HepG2 (cell line): ENCODE measurements at regions not wholly inside any gene's neighbourhood (a gene's known extent, or its start where the extent isn't known, plus 50 kb on each side); places are given as distances from the start of the nearest gene placed in this dataset.

Source experiments
- ATAC-seq: fragments of 200-7000 bp; cut with Tn5 transposase; 3 replicates; pipeline ENCODE4 v1.9.1; 2020; ENCODE audit warnings: mild to moderate bottlenecking, moderate library complexity
- BruUV-seq: library from RNA; stranded (reverse); fragments of 400-500 nt; replicated peaks from 2 replicates; lab custom pipeline; 2021; lab: Mats Ljungman, UMichigan
- CTCF ChIA-PET: fragments of 300-600 bp; formaldehyde crosslinking; extraction: SDS; loops from one replicate; lab custom pipeline; 2021; ENCODE audit warnings: low total read pairs, inconsistent platforms, low intra/inter-chr PET ratio; lab: Yijun Ruan, JAX
- POLR2A ChIA-PET: fragments of 350-600 bp; sonication (Branson Sonifier 250); formaldehyde crosslinking; loops from one replicate; lab custom pipeline; 2020; ENCODE audit warnings: antibody characterized with exemption, inconsistent platforms; lab: Yijun Ruan, JAX
- DNase-seq: peaks from one replicate; pipeline ENCODE4 v3.0.0-alpha.2; 2015; ENCODE audit warnings: low spot score
- FAIRE-seq: peaks from 3 replicates; lab custom pipeline; 2011; peaks lifted over from hg19 to GRCh38; lab: Jason Lieb, UNC
- H2AFZ ChIP-seq: one replicate; pipeline ENCODE4 v1.6.1; 2011; ENCODE audit warnings: low read length, inconsistent platforms
- H3K27ac ChIP-seq: fragments of 300-600 bp; 3 replicates; pipeline ENCODE4 v1.8.0; 2011; ENCODE audit warnings: mixed run types, mild to moderate bottlenecking, mixed read lengths, low read length, inconsistent platforms; ENCODE audit not compliant: insufficient read depth; ENCODE audit errors: extremely low read length
- H3K27me3 ChIP-seq, 2 experiments: fragments of 200-600 bp in 1 of 2; 2 replicates in 1 of 2; 3 replicates in 1 of 2; pipeline versions ENCODE4 v1.6.0 to v1.8.0; 2011; ENCODE audit warnings: low read length in 2 of 2, mild to moderate bottlenecking in 2 of 2, moderate library complexity in 2 of 2, inconsistent platforms in 1 of 2; ENCODE audit not compliant: insufficient read depth in 2 of 2, control insufficient read depth in 1 of 2
- H3K36me3 ChIP-seq, 2 experiments: fragments of 200-600 bp in 1 of 2; replicated peaks in 1 of 2; 2 replicates in 1 of 2; 3 replicates in 1 of 2; pipeline versions ENCODE4 v1.5.1 to v1.8.0; 2011; ENCODE audit warnings: low read length in 2 of 2, inconsistent platforms in 1 of 2; ENCODE audit not compliant: insufficient read depth in 2 of 2, control insufficient read depth in 1 of 2
- H3K4me1 ChIP-seq: 2 replicates; pipeline ENCODE4 v1.5.1; 2012; ENCODE audit warnings: low read length, inconsistent platforms; ENCODE audit not compliant: insufficient read depth
- H3K4me2 ChIP-seq: 2 replicates; pipeline ENCODE4 v1.6.0; 2011; ENCODE audit warnings: low read depth, low read length, inconsistent platforms
- H3K4me3 ChIP-seq, 3 experiments: fragments of 200-600 bp in 1 of 3; sonication (generic), shearing (Covaris generic) in 1 of 3; replicated peaks in 1 of 3; 2 replicates each; pipeline ENCODE4 v1.5.1; 2011 to 2016; ENCODE audit warnings: low read length in 3 of 3, inconsistent platforms in 2 of 3, low read depth in 2 of 3, mild to moderate bottlenecking in 2 of 3, control low read depth in 1 of 3, mixed read lengths in 1 of 3; ENCODE audit not compliant: insufficient read depth in 1 of 3
- H3K79me2 ChIP-seq: one replicate; pipeline ENCODE4 v1.6.1; 2011; ENCODE audit warnings: low read length, inconsistent platforms; ENCODE audit not compliant: insufficient read depth
- H3K9ac ChIP-seq: 2 replicates; pipeline ENCODE4 v1.6.0; 2011; ENCODE audit warnings: mild to moderate bottlenecking, low read depth, low read length, inconsistent platforms; ENCODE audit not compliant: insufficient read depth
- H3K9me3 ChIP-seq: 2 replicates; pipeline ENCODE4 v1.5.1; 2012; ENCODE audit warnings: mild to moderate bottlenecking, low read length
- H4K20me1 ChIP-seq: 2 replicates; pipeline ENCODE4 v1.6.0; 2011; ENCODE audit warnings: inconsistent platforms, mild to moderate bottlenecking, low read length, moderate library complexity; ENCODE audit not compliant: insufficient read depth
- ATM ChIP-seq: fragments of 450-650 bp; IDR thresholded peaks from 2 replicates; pipeline ENCODE4 v1.7.1; 2017; ENCODE audit warnings: mild to moderate bottlenecking, borderline replicate concordance
- NFE2L2 ChIP-seq: fragments of 150-350 bp; IDR thresholded peaks from 2 replicates; pipeline ENCODE4 v1.6.1; 2014; ENCODE audit warnings: low read length
- SMAD3 ChIP-seq: sonication (generic); formaldehyde crosslinking; IDR thresholded peaks from 2 replicates; pipeline ENCODE4 v1.4.0; 2020; ENCODE audit warnings: missing genetic modification reagents
- ZFP41 ChIP-seq: sonication (generic); formaldehyde crosslinking; IDR thresholded peaks from 2 replicates; pipeline ENCODE4 v1.4.0; 2020; ENCODE audit warnings: mild to moderate bottlenecking, missing genetic modification reagents, borderline replicate concordance
- ZNF281 ChIP-seq: sonication (generic); formaldehyde crosslinking; IDR thresholded peaks from 2 replicates; pipeline ENCODE4 v1.4.0; 2020; ENCODE audit warnings: missing genetic modification reagents, borderline replicate concordance
- ZNF407 ChIP-seq: sonication (generic); formaldehyde crosslinking; IDR thresholded peaks from one replicate; pipeline ENCODE4 v1.5.1; 2020; ENCODE audit warnings: mild to moderate bottlenecking, missing genetic modification reagents; ENCODE audit errors: not compliant biosample characterization
- ZNF772 ChIP-seq: sonication (generic); formaldehyde crosslinking; IDR thresholded peaks from 2 replicates; pipeline ENCODE4 v1.5.0; 2020; ENCODE audit warnings: mild to moderate bottlenecking, missing genetic modification reagents
- ZNF891 ChIP-seq: sonication (generic); formaldehyde crosslinking; IDR thresholded peaks from 2 replicates; pipeline ENCODE4 v1.5.0; 2020; ENCODE audit warnings: mild to moderate bottlenecking, missing genetic modification reagents
- ZSCAN30 ChIP-seq: sonication (generic); formaldehyde crosslinking; IDR thresholded peaks from 2 replicates; pipeline ENCODE4 v1.5.0; 2020; ENCODE audit warnings: mild to moderate bottlenecking, missing genetic modification reagents
- WGBS: methylation state at CpG from one replicate; pipeline ENCODE4 v1.1.6; 2017; ENCODE audit warnings: low lambda C conversion rate; 5-methylcytosine and 5-hydroxymethylcytosine counted together
- in situ Hi-C: cut with HindIII; loops from 2 replicates; pipeline ENCODE4 v1.10.0; 2017; ENCODE audit warnings: low pct_unique_long_range_greater_than_20kb; ENCODE audit not compliant: extremely low pct_ligation_motif_present
- intact Hi-C: fragments of 100-400 bp; cut with micrococcal nuclease; formaldehyde crosslinking; loops from one replicate; pipeline ENCODE4 v1.10.0; 2022; ENCODE audit not compliant: unreplicated experiment

GRCh38 chr5:39942606-39943005, 517.8 kb upstream of the DAB2 start:
- FAIRE-seq, result no peak
- BruUV-seq, result no TSS peak
- H2AFZ ChIP-seq, result no peak overlapping the region
- no peak for TF ChIP-seq ZNF891
- intact Hi-C loops, result no loop called here
- no peak overlapping the region for H3K4me3 ChIP-seq
- in situ Hi-C loops, result no loop called here
- 76% methylated on average over 1 of the region's 1 CpG for WGBS
- H3K9ac ChIP-seq, result no peak overlapping the region
- no peaks in the 10 kb centered on the region for H3K4me1 ChIP-seq
- no peak overlapping the region for H3K4me2 ChIP-seq
- H3K36me3 ChIP-seq, result no peaks in the 10 kb centered on the region
- H3K79me2 ChIP-seq, result no peaks in the 10 kb centered on the region
- H3K27me3 ChIP-seq, result no peaks in the 10 kb centered on the region
- ChIA-PET CTCF (no interaction called here), POLR2A (no interaction called here)
- no peak for ATAC-seq
- H3K9me3 ChIP-seq, result no peaks in the 10 kb centered on the region
- no peaks in the 10 kb centered on the region for H4K20me1 ChIP-seq
- no peak overlapping the region for H3K27ac ChIP-seq
- DNase-seq, result no peak

GRCh38 chr5:39941416-39941815, 516.6 kb upstream of the DAB2 start:
- Histone ChIP-seq H3K79me2 (no peaks in the 10 kb centered on the region), H3K9ac (no peak overlapping the region), H3K4me2 (no peak overlapping the region), H4K20me1 (no peaks in the 10 kb centered on the region), H3K27me3 (no peaks in the 10 kb centered on the region), H3K9me3 (no peaks in the 10 kb centered on the region), H3K27ac (no peak overlapping the region), H3K36me3 (no peaks in the 10 kb centered on the region), H2AFZ (no peak overlapping the region), H3K4me1 (no peaks in the 10 kb centered on the region), H3K4me3 (no peak overlapping the region)
- ATAC-seq (no peak), FAIRE-seq (no peak), DNase-seq (no peak)
- in situ Hi-C loops (no loop called here), intact Hi-C loops (no loop called here)
- no TSS peak for BruUV-seq
- 1% methylated on average over 2 of the region's 2 CpGs for WGBS
- POLR2A ChIA-PET, result no interaction called here
- CTCF ChIA-PET, result no interaction called here
- TF ChIP-seq ZNF407 (no peak), ATM (no peak), ZNF281 (no peak), ZFP41 (CRISPR knock-in tag) (no peak), ZSCAN30 (CRISPR knock-in tag) (no peak), SMAD3 (CRISPR knock-in tag) (no peak), NFE2L2 (no peak), ZNF772 (CRISPR knock-in tag) (no peak)
